GM13976 (cell line): ENCODE measurements at regions not wholly inside any gene's neighbourhood (a gene's known extent, or its start where the extent isn't known, plus 50 kb on each side); places are given as distances from the start of the nearest gene placed in this dataset.

Experiments used
- DNase-seq: peaks from one replicate; pipeline ENCODE4 v3.0.0; 2012; ENCODE audit warnings: low spot score
- in situ Hi-C: fragments of 300-500 bp; cut with MboI; formaldehyde crosslinking; loops from one replicate; pipeline ENCODE4 v1.12.0; 2022; ENCODE audit warnings: low sequenced_read_pairs, mixed read lengths, inconsistent platforms; ENCODE audit not compliant: unreplicated experiment
- TF ChIP-seq, protein P1 (sequence below): IDR thresholded peaks from 2 replicates; pipeline ENCODE4 v1.5.1; 2012; ENCODE audit warnings: borderline replicate concordance, mild to moderate bottlenecking; ENCODE audit not compliant: insufficient read depth; ENCODE audit errors: extremely low read depth, missing control alignments, control extremely low read depth

- no peak for DNase-seq
- TF ChIP-seq, protein P1, sequence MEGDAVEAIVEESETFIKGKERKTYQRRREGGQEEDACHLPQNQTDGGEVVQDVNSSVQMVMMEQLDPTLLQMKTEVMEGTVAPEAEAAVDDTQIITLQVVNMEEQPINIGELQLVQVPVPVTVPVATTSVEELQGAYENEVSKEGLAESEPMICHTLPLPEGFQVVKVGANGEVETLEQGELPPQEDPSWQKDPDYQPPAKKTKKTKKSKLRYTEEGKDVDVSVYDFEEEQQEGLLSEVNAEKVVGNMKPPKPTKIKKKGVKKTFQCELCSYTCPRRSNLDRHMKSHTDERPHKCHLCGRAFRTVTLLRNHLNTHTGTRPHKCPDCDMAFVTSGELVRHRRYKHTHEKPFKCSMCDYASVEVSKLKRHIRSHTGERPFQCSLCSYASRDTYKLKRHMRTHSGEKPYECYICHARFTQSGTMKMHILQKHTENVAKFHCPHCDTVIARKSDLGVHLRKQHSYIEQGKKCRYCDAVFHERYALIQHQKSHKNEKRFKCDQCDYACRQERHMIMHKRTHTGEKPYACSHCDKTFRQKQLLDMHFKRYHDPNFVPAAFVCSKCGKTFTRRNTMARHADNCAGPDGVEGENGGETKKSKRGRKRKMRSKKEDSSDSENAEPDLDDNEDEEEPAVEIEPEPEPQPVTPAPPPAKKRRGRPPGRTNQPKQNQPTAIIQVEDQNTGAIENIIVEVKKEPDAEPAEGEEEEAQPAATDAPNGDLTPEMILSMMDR = no peak
- in situ Hi-C loops = no loop called here
These were observed 212.6 kb downstream of the LACC1 start for GRCh38 chr13:44092078-44092970.

GRCh38 chr13:44093607-44094564 is 214.2 kb downstream of the LACC1 start:
- DNase-seq = no peak

DNA sequence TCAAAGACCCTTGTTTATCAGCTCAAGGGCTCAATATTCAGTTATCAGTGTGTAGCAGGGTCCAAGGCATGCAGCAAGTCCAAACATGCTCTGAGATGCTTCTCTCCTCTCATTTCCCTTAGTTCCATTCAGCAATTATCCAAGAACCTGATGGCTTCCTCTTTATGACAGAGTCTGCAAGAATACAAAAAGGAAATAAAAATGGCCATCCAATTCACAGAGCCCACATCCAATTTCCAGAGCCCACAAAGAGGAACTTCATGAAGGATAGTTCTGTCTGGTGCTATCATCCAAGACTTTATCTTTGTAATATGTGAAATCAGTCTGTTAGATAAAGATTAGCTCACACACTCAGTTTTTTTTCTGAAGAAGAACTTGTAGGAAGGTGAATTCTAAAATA is 217.2 kb downstream of the LACC1 start:
- TF ChIP-seq, protein P1 = no peak
- no peak for DNase-seq

More at GRCh38 chr13:44093607-44094564, 214.2 kb downstream of the LACC1 start:
- TF ChIP-seq, protein P1 = no peak
- in situ Hi-C loops = no loop called here

DNA sequence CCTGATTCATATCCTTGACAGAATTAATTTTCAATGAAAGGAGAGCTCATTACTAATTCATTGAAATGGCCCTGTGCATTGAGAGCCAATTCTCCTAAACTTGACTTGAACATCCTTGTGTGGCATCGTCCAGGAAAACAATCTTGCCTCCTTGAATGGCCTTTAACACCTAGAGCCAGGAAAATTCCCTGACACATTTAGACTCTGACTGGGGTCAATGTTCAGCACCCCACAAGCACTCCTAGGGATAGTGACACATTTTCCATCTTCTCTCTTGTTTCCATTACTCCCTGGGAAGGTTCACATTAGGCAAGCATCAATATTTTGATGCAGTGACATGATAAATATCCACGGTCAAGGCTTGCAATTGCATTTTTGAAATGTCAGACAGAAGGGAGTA is 218.9 kb downstream of the LACC1 start:
- TF ChIP-seq, protein P1 = no peak
- DNase-seq = no peak
- in situ Hi-C loops = no loop called here

More for the DNA sequence above, 217.2 kb downstream of the LACC1 start:
- in situ Hi-C loops = no loop called here

- no peak for DNase-seq
- TF ChIP-seq, protein P1 = no peak
- in situ Hi-C loops = no loop called here
These were observed 221.8 kb downstream of the LACC1 start for GRCh38 chr13:44101347-44102083.
